ENCODE measurements at regions not wholly inside any gene's neighbourhood (a gene's known extent, or its start where the extent isn't known, plus 50 kb on each side); places are given as distances from the start of the nearest gene placed in this dataset.

DNA sequence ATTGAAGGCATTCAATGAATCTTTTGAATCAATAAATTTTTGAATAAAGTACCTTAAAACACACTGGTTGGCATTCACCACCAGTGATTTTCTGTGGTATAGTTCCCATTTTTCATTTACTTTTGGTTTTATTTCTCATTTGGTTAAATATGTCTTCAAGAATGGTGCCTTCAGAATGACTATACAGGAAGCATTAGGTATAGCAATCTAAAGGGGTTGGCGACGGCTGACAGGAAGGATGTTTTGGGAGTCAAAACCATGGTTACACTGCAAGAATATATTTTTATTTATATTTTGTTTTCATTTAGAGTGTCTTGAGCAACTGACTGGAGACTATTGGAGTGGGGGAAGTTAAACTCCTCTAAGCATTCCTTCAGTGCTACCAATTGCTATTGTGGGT lies 235.7 kb downstream of the HTR1A start:
- no peak for DNase-seq

DNA sequence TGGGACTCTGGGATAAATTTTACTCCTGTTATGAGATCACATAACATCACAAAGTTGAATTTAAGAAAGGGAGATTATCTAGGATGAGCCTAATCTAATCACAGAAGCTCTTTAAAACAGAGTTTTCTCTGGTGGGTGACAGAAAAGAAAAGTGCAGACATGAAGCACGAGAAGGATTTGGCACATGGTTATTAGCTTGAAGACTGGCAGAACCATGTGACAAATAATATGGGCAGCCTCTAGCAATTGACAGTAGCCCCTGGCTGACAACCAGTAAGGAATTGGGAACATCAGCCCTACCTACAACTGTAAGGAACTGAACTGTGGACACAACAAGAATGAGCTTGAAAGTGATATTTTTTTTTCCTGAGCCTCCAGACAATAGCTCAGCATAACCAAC lies 243.1 kb downstream of the HTR1A start:
- DNase-seq = no peak

DNA sequence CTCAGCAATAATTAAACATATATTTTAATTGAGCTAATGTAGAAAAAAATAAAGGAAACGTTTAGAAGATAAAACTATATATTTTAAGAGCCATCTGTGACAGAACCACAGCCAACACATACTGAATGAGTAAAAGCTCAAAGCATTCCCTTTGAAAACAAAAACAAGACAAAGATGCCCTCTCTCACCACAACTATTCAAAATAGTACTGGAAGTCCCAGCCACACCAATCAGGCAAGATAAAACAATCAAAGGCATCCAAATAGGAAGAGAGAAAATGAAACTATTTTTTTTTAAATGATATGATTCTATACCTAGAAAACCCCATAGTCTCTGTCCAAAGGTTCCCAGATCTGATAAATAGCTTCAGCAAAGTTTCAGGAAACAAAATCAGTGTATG lies 262.0 kb downstream of the HTR1A start:
- no peak for DNase-seq

DNA sequence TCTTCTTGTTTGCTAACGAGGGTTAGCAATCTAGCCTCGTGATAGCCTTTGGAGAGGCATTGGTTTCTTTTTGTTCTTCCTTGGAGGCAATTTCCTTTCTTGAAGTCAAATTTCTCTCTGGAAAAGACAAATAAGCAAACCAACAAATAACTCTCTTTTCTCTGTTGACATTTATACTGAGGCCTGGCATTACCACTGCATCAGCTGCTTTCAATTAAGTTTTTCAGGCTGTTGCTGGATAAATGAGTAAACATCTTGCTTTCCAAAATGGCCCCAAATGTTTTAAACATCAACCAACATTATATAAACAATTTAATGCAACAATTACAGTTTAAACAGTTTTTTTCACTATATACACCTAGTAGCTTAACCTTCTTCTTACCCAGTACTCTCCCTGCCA lies 264.4 kb downstream of the HTR1A start:
- no peak for DNase-seq

DNA sequence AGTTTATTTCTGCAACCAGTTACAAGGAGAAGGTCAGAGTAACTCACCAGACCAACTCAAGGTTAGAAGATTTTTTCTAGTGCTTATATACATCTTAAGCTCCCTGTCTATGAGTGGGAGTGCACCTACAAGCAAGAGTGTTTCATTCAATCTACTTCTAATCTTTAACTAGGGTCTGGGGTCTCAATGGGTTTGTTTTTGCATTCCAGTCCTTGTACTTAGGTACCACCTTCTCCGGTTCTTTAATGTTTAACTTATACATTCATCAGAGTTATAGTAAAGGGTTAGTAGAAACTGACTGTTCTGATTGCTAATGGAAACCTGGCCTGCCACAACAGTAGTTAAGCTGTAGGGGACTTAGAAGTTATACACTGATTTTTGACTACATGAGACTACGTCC lies 271.7 kb downstream of the HTR1A start:
- DNase-seq = no peak

DNA sequence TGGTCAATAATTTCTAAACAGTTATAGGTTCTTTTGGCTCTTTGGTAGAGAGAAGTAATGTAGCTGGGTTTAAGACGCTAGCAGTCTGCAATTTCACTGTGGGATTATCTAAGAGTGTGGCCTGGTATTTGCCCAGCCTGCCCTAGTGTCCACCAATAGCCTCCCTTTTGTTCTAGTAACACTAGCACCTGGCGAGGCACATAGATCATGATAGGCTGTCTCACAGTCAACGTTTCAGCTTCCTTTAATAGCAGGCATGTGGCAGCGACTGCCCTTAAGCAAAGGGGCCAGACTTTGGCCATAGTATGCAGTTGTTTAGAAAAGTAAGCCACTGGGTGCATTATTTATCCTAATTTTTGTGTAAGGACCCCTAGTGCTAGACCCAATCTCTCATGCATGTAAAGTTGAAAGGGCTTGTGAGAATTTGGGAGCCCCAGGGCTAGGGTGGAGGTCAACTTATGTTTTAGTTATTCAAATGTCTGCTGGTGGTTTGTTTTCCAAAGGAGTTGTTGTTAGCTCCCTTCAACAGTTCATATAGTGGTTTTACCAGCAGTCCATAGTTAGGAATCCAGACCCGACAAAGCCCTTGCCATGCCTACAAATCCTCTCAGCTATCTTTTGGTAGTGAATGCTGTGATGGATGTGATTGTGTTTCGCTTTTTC lies 274.3 kb downstream of the HTR1A start:
- no peak for DNase-seq

DNA sequence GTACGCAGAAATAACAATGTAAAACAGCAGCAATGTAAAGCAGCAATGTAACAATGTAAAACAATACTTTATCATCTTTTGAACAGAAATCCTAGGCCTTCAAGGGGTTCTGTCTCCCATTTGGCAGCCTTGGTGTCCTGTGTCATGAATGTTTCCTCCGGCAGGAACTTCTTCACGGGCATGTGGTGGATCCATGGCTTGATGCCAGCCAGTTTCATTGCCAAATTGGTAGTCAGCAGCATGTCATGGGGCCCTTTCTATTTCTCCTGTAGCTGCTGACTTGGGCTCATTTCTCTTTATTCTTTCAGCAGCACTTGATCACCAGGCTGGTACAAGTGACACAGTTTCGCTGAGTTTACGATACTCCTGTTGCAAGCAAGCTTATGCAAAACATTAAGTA lies 275.3 kb downstream of the HTR1A start:
- no peak for DNase-seq

DNA sequence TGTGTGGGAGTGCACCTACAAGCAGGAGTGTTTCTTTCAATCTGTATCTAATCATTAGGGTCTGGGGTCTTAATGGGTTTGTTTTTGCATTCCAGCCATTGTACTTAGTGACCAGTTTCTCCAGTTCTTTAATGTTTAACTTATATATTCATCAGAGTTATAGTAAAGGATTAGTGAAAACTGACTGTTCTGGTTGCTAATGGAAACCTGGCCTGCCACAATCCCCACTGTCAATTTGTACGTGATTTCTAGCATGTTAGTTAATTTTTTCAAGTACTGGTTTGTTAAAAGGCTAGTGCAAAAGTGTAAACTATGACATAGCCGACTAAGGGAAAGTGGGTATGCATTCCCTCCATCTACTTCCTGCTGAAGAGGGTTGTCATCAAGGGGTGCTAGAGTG lies 276.1 kb downstream of the HTR1A start:
- no peak for DNase-seq

DNA sequence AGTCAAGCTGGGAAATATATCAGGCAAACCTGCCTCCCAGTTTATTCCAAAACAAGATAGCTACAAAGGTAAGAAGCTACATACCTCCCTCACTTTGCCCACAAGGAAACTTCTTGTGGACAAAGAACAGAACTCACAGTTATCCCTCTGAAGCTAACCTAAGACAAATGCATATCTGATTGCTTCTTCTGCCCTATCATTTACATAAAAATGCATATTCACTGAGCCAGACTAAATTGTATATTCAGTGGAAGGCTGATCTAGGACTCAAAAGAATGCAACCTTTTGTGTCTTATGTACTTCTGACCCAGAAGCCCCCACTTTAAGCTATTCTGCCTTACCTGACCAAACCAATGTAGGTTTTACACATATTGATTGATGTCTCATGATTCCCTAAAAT lies 276.8 kb downstream of the HTR1A start:
- no peak for DNase-seq

DNA sequence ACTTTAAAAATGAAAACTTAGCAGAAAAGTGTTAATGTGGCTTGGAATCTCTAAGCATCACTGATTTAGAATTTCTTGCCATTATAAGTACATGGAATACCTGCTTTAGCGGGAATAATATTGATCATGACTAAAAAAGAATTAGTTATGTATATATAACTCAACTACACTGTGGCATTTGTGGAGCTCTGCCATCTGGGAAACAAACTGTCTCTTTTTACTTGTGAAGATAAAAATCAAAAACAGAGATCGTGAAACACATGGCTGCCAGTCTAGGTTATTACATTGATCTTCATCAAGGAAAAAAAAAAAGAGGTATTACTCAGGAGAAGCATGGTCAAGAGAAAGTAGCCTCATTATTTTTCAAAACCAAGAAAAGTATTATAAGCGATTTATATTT lies 287.4 kb downstream of the HTR1A start:
- no peak for DNase-seq

DNA sequence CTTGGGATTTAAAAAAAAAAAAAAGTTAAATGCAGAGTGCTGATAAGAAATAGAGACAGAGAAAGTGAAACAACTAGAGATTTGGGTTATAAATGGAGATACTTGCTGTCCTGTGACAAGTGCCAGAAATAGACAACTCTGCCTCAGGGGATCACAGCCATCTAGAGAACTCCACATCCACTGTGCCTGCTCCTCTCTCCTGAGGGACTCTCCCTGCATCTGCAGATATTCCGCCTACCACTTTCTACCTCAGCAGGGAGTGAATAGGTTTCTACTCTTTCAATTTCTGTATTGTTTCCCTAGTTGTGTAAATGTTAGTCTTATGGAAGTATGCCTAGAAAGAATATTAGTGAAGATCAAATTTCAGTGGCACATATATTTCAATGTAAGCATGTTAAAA lies 307.2 kb downstream of the HTR1A start:
- DNase-seq = no peak

DNA sequence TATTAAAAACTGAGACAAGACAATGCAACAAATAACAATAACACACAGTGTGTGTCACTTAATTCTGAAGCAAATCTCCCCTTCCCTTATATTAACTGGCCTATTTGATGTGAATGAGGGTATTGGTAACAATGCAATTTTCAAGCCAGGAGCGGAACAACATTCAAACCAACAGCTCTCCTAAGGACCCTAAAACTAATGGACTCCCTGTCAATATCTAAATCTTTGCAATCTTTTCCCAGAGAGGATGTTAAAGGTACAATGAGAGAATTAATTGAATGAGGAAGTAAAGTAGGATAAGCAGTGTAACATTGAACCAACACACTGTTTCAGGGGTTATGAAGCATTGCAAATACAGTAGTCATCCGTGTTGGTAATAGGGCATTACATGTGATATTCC lies 311.7 kb downstream of the HTR1A start:
- no peak for DNase-seq

DNA sequence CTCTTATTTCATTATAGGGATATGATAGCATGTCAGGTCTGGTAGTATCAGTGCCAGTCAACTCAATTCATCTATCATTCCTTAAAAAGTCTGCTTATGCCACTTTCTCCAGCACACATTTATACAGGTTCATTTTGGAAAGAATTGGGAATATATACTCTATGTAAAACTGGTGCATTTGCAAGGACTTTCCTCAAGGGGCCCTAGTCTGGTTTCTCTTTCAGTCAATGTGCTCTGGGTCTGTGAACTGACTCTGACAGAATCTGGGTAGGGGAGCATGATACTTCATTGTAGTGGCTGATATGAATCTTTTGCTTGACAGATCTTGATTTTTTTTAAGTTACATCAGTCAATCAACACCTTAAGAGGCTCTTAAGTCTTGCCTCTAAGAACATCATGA lies 313.9 kb downstream of the HTR1A start:
- no peak for DNase-seq

DNA sequence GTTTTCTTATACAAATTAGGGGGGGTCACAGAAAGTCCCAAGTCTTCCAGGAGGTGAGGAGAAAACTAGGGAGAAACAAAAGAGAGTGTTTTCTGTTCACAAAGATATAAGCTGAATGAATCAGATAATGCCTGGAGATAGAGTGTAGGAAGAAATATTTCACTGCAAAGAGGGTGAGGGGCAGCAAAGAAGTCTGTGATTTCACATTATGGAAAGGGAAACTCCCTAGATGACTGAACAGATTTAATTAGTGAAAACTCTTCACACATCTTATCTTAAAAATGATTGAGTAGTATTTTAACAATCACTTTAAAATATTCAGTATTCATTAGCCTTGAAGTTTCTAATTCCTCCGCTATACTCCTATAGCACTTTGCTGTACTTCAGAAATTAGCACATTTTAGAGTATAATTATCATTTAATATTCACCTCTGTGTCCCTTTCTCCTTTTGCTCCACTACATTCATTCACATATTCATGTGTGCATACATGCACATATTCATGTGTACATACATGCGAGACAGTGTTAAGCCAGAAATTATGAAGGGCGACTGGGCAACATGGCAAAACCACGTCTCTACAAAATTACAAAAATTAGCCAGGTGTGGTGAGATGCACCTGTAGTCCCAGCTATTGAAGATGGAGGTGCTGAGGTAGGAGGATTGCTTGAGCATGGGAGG lies 332.2 kb downstream of the HTR1A start:
- DNase-seq = no peak

DNA sequence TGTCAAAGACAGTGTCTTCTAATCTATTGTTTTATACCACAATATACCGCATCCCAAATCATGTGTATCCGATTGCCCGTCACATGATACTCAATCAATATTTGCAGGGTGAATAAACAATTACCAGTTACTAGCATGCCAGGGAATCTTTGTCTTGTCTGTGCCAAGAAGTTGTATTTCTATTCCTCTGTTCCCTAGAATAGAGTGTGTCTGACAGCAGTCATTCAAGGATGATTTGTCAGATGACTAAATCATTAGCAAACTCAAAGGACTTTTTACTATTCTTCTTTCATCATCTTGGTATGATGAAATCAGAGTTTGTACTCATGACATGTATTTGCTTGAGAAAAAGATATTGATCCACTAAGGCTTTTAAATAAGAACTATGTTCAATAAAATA lies 348.8 kb downstream of the HTR1A start:
- DNase-seq = no peak

DNA sequence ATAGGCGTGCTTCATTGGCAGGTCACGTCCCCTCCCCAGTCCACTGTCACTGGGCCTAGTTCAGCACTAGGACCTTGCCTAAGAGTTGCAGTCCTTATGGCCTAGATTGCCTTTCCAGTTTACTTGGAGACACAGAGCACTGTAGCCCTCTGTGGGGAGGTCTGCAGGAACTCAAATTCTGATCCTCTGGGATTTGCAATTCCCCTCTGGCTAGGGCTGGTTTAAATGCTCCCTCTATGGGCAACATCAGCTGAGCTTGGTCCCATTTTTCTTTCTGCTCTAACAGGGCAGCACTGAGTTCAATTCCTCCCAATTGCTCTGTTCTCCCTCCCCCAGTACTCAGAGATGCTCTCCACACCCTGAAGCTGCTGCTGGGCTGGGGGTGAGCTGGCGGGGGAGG lies 358.2 kb downstream of the HTR1A start:
- no peak for DNase-seq

DNA sequence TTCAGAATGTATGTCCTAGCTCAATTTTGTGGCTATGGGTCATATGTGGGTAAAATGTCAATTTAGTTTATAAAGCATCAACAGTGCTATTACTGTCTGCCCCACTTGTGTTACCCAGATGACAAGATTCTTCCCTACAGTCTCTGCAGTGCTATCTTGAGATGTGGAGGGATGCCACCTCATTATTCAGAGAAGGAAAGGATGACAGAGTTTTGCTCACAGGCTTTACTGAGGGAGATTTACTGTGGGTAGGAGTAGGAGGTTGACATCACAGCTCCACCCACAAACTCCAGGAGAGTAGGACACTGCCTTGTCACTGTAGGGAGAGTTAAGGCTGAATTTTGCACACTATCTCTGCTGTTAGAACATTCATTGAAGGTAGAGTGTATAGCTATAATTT lies 359.3 kb downstream of the HTR1A start:
- DNase-seq = no peak

DNA sequence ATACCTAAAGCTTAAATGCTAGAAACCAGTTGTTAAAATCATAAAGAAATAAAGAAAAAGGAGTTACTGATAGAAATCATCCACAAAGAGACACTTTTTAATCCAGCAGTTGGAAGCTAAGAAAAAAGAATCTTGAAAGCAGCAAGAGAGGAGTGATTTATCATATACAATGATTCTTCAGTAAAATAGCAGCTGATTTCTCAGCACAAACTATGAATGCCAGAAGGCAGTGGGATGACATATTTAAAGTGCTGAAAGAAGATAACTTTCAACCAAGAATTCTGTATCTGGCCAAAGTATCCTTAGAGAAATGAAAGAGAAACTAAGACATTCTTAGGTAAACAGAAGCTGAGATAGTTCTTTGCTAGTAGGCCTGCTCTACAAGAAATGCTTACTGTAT lies 366.0 kb downstream of the HTR1A start:
- DNase-seq = no peak

DNA sequence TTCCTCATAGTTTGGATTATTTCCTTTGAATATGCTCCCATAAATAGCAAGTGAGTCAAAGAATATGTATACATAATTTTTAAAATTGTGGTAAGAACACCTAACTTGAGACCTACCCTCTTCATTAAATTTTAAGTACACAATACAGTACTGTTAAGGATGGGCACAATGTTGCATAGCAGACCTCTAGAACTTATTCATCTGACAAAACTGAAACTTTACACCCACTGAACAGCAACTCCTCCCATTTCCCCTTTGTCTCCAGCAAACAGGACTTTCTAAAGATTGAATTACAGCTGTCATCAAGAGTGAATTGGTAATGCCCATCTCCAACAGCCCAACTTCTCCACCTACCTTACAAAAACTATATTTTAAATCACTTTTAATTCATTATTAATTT lies 388.9 kb downstream of the HTR1A start:
- DNase-seq = no peak

DNA sequence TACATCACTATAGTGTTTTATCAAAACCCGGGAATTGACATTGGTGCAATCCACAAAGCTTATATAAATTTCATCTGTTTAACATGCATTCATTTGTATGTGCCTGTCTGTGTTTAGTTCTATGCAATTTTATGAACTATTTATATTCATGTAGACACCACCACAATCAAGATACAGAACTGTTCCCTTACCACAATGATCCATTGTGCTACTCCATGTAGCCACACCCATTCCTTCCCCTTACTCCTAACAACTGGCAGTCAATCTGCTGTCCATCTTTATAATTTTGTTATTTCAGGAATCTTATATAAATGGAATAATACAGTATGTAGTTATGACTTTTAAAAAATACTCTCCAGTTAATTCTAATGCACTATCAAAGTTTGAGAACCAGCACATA lies 389.5 kb downstream of the HTR1A start:
- no peak for DNase-seq

DNA sequence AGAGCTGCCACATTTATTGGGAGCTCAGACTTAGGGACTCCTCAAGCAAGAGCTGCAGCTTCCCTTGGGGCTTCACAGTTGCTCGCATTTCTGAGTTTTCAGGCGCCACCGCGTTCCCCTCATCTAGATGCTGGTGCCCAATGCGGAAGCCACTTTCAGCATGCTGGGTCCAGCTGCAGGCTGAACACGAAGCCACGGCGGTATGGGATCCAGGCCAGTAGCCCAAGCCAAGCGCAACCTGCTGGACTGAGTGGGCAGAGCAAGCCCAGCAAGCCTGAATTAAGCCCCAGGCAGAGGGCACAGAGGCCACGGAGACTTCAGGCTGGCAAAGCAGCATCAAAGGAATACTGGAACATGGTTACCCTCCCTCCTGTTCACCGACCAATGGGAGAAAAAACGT lies 391.5 kb downstream of the HTR1A start:
- no peak for DNase-seq

DNA sequence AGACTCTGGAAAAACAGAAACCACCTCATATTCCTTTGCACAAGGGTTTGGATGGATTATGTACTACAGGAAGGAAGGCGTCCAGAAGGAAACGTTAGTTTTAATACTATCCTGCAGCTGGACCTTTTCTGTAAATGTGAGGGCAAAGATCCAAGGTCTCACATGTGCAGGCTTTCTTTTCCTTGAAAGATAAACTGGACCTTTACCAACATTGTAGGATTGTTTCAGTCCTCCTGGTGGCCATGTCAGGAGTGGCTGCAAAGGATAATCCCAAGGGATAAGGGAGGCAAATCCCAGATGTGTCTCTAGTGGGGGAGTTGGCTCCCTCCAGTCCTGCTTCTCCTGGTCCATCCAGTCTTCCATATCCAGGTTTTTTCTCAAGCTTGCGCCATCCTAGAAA lies 397.5 kb downstream of the HTR1A start:
- DNase-seq = no peak

DNA sequence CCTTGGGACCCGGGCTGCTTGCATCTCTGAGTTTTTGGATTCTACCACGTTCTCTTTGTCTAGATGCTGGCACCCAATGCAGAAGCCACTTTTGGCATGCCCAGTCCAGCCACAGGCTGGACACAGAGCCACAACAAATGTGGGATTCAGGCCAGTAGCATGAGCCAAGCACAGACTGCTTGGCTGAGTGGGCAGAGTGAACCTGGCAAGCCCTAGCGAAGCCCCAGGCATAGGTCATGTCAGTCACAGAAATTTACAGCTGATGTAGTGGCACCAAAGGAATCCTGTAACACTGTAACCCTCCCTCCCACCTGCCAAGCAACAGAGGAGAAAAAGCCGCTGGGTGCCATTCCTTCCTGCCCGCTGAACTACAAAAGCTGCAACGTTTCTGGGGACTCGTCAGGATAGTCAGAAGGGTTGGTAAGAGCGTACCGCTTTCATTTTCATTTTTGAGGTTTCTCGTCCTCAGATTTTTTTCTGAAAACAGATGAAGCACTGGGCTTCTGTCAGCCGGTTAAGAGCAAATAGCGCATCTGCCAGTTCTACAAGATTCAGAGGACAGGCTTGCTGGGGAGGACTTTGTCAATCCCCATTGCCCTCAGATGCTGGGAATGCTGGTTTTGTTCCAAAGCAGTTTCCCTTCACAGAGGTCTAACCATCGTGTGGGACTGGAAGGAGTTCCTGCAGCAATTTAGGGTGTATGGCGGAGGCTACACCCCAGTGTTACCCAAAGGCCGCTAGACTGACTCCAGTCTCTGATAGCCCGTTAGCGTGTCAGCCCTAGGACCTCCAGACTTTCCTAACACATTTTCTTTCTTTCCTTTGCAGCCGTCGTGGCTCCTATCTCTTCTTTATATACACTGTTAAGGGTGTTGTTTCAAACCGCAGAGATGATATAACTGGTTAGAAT lies 399.0 kb downstream of the HTR1A start:
- no peak for DNase-seq

DNA sequence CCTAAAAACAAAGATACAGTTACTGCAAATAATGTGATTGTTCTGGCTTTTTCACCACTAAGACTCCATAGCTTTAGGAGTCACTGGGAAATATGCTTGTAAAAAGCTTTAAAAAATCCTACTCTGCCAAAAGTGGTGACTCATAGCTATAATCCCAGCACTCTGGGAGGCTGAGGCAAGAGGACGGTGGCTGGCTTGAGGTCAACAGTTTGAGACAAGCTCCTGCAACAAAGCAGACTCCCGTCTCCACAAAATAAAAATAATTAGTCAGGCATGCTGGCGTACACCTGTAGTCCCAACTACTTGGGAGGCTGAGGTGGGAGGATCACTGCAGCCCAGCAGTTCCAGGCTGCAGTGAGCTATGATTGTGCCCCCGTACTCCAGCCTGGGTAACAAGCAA lies 406.4 kb downstream of the HTR1A start:
- DNase-seq = no peak

Measured in CD4-positive, alpha-beta T cell treated with Interleukin-15 for 1 hour (primary cell).